HG03558 (cell line): ENCODE measurements at regions not wholly inside any gene's neighbourhood (a gene's known extent, or its start where the extent isn't known, plus 50 kb on each side); places are given as distances from the start of the nearest gene placed in this dataset.

Source experiments
- ATAC-seq: cut with Tn5 transposase; IDR thresholded peaks from one replicate; pipeline ENCODE4 v1.9.1; 2021; ENCODE audit warnings: moderate number of reproducible peaks; ENCODE audit not compliant: unreplicated experiment; ENCODE audit errors: extremely low read depth

DNA sequence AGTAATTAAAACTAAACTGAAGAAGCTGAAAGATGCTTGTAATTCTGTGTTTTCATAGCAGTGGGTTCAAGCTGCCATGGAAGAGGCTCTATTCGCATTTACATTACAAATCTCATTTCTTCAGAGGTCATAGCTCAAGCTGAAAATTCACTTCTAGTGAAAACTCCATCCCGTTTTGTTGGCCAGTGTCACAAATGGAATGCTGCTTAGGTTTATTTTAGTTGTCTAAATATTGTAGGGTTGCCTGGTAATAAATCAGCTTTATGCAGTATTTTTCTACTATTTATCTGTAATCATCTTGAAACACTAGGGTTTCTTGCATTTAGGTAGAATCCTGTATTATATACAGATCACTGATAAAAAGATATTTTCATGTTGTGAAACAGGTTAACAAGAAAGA, 240.6 kb downstream of the PTBP2 start:
- no peak for ATAC-seq

DNA sequence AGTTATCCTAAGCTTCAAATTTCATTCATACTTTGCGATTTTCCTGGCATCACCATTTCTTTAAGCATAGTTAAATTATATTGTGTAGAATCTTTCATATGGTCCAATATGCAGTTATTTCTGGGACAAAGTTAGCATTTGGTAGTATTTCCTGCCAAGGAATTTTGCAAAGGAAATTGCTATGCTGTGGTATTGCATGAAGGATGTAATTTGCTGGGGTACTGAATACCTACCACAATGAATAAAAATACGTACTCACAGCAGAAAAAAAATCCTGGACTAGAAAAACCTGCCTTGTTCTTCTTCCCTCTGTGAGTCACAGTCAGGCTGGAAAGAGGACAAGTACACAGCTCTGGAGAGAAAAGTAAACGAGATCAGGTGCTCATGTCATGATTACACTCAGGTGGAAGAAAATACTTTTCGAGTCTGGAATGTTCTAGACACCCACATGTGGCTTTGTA, 241.2 kb downstream of the PTBP2 start:
- ATAC-seq: no peak

DNA sequence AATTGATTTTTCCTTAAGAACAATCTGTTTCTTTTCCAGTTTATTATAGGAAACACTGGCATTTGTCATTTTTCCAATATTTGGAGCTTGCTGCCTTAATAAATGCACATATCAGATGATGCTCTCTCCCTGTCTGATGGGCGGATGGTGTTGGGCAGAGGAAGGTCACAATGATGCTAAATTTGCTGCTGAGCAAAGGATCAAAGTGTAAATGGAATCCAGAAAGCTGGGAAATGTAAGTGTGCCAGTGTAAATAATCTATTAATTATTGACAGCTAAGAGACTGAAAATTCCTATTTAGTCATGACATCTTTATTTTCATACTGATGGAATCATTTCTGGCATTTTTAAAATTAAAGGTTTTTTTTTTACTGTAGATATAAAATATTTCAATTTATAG, 243.2 kb downstream of the PTBP2 start:
- no peak for ATAC-seq

DNA sequence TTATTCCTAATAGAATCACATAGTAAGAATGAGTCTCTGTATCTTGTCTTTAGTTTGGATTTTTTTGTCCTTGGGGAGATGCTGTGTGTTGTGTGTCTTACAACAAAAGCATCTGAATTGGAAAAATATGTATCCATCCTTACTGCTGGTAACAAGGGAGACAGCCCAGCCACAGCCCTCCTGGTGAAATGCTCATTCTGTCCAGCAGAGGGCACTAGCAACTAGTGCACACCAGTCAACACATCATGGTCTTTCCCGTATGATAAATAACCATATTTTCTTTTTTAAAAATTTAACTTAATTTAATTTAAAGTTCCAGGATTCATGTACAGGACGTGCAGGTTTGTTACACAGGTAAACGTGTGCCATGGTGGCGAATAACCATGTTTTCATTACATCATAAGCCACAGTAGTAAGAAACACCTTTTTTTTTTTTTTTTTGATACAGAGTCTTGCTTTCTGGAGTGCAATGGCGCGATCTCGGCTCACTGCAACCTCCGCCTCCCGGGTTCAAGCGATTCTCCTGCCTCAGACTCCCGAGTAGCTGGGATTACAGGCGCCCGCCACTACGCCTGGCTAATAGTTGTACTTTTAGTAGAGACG, 245.1 kb downstream of the PTBP2 start:
- peak; percentile 89 for ATAC-seq

DNA sequence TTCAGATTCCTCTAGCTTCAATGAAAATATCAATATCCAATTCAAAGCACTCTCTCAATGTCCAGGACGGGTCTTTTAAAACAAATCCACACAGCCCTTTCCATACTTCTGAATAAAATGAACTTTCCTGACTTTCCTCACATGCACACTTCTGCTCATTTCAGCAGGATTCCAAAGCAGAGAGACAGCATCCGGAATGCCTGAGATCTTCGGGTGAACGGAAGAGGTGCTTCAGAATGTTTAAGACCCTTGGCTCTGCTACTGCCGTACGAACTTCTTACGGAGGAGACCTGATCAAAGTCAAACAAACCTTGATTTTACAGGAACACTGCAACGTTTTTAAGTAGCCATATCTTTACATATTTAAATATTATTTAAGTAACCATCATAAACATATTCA, 245.7 kb downstream of the PTBP2 start:
- no peak for ATAC-seq

GRCh38 chr1:96968541-96968940, 247.0 kb downstream of the PTBP2 start:
- ATAC-seq: no peak

- no peak for ATAC-seq
These were observed 247.4 kb downstream of the PTBP2 start for GRCh38 chr1:96968983-96969382.

DNA sequence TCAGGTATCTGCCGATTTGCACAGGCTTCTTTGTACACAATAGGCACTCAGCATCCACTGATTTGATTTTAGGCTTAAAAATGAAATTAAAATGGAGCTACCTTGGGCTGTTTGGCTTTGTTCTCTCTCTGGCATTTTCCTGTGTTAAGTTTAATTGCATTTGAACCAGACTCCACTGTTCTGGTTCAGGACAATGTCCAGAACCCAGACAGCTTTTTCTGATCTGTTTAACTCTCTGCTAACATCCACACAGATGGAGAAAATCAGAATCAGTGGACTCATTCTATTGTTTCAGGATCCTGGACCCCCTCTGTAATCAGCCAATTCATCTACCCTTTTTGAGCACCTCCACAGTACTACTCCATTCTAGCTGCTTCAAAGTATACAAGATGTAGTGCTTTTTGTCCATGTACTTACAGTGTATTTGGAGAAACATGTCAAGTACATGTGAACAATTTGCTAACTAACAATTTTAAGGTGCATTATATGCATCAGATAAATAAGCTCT, 248.1 kb downstream of the PTBP2 start:
- ATAC-seq: no peak

DNA sequence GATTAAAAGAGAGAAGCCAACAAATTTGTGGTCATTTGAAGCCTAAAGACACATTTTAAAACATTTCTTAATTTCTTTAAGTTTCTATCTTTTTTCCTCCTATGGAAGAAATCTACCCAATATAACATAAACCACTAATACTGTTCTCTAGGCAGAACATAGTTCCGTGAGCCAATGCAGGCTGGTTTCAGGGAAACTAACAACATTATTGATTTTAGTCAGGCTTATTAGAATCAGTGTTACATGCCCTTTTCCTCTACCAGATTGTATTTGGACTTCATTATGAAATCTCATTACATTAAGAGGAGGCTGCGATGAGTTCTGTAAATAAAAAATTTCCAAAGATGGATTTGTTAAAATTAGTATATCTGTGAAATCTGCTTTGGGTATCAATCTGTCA, 249.9 kb downstream of the PTBP2 start:
- ATAC-seq: no peak

DNA sequence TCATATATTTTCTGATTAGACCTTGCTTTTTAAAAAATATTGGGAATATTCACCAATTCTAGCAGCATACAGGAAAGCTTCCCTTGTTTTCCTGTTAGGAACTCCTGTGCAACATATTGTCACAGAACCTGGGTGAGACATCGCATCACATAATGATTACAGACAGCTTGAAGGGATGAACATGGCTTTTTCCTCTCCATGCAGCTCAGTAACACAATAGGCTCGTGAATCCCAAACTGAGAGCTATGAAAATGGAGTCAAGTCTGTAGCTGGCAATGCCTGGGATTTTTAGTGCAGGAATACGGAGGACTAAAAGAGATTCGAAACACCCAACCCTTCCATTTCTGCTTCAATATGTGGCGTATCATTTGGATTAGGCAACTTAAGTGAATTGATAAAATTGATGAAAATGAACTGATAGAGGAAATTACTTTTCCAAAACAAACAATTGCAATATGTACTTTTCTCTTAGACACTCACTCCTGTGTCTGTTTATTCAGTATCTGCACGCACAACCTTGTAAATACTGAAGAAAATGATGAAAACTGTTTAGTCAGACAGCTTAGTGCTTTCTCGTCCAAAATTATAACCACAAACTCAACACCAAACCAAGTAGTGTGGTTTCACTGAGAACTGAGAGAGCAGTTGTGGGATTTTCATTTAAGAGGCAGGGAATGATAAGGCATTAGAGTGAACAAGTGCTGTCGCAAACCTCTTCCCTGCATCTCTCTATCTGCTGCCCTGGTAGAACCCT, 250.4 kb downstream of the PTBP2 start:
- ATAC-seq: no peak

DNA sequence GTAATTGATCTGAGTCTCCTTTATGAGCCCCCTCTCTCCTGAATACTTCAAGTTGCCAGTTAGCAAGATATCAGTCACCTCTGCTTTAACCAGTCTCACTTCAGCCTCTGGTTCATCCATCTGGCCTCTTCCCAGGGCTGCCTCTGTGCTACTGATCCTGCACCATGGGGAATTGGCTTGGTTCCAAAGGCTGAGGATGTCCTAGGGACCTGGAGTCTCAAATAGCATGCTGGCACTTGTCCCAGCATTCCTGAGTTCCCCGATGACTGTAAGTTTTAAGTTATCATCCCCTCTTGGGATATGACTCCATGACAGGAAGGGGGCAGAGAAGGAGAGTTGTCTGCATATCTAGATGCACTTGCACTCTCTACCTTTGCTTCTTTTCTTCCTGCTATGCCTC, 252.0 kb downstream of the PTBP2 start:
- no peak for ATAC-seq

- no peak for ATAC-seq
These were observed 256.9 kb downstream of the PTBP2 start for GRCh38 chr1:96978444-96978843.

DNA sequence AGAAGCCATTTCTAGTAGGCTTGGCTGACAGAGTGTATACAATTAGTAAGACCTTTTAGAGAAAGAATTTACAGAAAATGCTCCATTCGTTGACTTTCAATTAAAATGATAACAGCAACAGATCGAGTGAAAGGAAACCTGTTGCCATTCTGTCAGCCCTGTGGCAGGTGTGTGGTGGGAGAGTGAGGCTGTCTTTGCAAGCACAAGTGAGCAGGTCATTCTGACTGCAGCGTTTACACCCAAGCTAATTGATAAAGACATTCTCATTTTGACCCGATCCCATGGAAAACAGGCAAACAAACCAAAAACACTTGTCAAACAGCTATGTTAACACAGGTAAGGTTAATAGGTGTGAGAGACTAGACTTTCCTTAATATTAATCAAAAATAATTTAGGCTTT, 257.3 kb downstream of the PTBP2 start:
- no peak for ATAC-seq

GRCh38 chr1:96979304-96980268, 258.0 kb downstream of the PTBP2 start:
- no peak for ATAC-seq

GRCh38 chr1:96980448-96980847, 258.9 kb downstream of the PTBP2 start:
- ATAC-seq: no peak

DNA sequence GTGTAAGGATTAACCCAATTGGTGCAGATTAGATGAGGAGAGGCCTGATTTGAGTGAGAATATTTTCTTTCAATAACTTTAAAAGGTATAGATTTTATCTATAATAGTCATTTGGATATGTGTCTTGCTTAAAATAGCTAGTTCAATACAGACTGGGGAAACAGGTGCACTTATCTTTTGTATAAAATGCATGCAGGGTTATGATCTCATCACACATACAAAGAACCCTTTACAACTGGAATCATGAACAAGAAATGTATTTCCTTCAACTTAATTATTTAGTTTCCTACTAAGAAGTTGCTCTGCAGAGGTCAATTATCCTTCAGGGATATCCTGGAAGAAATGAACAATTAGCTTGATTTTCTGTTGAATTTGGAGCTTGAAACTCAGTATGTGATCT, 259.6 kb downstream of the PTBP2 start:
- no peak for ATAC-seq

DNA sequence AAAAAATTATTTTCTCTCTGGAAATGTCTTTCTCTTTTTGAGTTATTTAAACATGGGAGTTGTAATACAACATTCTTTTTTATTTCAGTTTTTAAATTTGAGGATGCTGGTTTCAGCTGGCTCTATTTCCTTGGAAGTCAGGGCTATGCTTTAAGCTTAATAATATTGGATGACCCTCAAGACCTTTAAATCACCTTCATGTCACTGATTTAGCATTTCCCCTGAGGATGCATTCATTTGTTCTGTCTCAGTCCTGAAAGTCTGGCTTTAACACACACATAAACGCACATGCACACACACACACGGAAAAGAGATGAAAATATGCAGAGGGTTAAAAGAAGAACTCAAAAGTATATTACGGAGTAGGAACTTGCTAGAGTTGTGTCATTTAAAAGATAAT, 260.5 kb downstream of the PTBP2 start:
- ATAC-seq: no peak

GRCh38 chr1:96983866-96984265, 262.3 kb downstream of the PTBP2 start:
- no peak for ATAC-seq

DNA sequence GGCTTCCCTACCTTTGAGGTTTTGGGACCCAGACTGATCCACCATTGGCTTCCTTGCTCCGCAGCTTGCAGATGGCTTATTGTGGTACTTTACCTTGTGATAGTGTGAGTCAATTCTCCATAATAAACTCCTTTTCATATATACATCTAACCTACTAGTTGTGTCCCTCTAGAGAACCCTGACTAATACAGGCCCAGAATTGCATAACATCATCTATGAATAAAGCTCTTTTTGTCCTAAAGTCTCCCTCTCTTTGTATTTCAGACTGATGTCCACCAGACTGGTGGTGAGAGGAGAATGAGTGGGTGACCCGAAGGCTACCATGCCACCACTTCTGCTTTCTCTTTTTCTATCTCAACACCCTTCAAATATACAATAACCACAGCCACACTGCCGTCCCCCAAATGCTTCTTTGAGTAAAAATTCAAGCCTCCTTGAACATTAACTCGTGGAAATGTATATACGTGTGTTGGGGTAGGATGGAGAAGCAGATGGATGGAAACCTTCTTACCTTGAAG, 265.7 kb downstream of the PTBP2 start:
- ATAC-seq: no peak

DNA sequence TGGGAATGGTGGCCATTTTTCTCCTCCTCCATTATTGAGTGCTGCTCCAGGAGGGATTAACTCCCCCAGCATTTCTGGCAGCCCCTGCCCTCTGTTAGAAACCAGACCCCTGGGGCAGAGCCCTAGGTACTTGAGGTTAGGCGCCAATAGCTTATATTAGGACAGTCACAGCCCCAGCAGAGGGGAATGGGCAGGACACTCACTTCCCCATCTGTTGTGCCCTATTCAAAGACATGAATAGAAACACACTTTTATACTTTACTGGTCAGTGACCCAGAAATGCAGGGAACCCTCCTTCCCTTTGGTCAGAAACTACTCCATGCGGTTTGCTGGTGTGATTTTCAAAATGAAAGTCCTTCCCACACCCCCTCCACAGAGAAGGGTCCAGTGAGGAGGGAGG, 267.7 kb downstream of the PTBP2 start:
- ATAC-seq: no peak

GRCh38 chr1:96990136-96990535, 268.6 kb downstream of the PTBP2 start:
- ATAC-seq: no peak
